DMS114 treated with DMSO at 0.1 percent for 48 hours (cell line): ENCODE measurements at regions not wholly inside any gene's neighbourhood (a gene's known extent, or its start where the extent isn't known, plus 50 kb on each side); places are given as distances from the start of the nearest gene placed in this dataset.

Source experiments
- DNase-seq: peaks from one replicate; lab custom pipeline; 2025; ENCODE audit not compliant: unreplicated experiment; lab: John Stamatoyannopoulos, UW

- no peak for DNase-seq
Measured at GRCh38 chr3:44047796-44048195, 193.9 kb upstream of the TOPAZ1 start.

GRCh38 chr3:44048196-44048924, 193.3 kb upstream of the TOPAZ1 start:
- no peak for DNase-seq

GRCh38 chr3:44048949-44049348, 192.7 kb upstream of the TOPAZ1 start:
- DNase-seq, result no peak

- no peak for DNase-seq
Measured at GRCh38 chr3:44050101-44050500, 191.6 kb upstream of the TOPAZ1 start.

- DNase-seq, result no peak
Measured at GRCh38 chr3:44050867-44051266, 190.8 kb upstream of the TOPAZ1 start.

GRCh38 chr3:44055951-44056350, 185.7 kb upstream of the TOPAZ1 start:
- no peak for DNase-seq

GRCh38 chr3:44056446-44057240, 185.0 kb upstream of the TOPAZ1 start:
- no peak for DNase-seq

DNA sequence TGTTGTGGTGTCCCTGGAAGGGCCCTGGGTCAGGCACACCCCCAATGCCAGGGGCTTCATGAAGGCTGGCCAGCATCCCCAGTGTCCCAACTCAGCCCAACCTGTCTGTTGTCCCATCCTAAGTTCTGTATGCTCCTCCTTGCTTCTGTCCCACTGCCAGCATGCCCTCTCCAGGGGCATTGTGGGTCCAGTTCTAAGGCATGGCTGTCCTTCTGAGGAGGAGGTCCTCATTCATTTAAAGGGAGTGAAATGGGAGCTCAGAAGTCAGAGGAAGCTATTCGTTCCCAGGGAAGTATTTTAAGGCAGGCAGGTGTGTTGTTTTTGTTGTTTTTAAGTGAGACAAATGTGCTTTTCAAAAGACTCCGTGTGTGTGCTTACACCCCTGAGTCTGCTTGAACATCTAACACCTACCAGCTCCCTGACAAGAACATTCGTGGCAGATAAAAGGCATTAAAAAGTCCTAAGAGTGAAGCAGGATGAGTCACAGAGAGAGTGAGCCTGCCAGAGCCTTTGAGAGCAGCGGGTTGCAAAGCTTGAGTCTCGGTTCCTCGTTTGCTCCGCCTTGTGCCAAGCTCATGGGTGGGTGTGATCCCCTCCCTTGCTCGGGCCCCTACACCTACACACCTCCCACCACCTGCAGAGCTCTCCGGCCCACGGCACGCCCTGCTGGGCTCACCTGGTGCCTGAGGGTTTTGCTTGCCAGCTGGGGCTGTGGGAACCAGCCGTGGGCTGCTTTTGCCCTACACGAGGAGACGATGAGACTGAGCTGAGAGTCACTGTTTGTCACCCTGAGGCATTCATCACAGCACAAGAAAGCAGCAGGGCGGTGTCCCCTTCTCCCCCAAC, 183.4 kb upstream of the TOPAZ1 start:
- DNase-seq, result no peak

DNA sequence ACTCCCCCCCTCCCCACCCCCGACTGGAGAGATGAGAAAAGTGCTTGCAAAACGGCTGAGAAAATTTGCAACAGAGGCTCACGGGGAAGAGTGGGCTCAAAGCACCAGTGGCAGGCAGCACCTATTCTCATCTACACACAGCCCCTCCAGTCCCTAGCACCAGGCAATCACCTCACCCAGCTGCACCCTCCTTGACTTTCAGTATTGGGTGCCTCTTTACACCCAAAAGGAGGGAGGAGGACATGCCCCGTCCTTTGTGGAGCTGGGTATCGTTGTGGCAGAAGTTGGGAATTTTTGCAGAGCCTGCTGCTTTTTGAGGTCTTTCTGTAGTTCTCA, 182.8 kb upstream of the TOPAZ1 start:
- DNase-seq, result no peak

DNA sequence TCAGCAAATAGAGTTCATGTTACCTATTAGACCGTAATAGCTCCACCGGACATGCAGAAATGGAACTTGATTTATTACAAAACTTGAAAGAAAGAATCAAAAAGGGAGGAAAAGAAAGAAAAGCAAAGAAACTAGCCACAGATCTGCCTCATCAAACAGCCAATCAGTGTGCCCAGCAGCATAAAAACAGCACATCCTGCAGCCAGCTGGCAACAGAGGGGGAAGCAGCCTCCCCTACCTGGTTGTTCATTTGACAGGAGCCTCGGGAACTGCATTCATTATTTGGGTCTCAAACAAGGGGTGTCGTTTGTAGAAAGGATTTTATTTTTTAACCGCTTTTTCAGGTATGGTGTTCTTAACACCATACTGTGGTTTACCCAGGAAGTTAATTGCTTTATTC, 181.5 kb upstream of the TOPAZ1 start:
- no peak for DNase-seq

GRCh38 chr3:44061268-44061667, 180.4 kb upstream of the TOPAZ1 start:
- no peak for DNase-seq

DNA sequence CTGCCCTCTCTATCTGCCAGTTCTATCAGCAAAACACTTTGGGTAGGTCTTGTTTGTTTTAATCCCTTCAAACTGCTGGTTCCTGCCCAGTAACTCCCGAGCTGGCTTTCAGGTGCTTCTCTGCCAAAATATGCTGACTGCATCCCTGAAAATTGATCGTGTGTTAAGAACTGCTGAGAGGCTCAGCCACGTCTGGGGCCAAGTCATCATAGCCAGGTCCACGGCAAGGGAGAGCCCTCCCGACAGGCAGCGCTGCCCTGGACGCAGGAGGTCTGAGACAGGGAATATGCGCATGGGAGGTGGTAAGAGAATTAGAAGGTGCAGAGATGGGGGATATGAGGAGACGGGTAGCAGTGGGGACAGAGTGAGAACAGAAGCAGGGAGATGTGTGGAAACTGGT, 179.7 kb upstream of the TOPAZ1 start:
- no peak for DNase-seq

DNA sequence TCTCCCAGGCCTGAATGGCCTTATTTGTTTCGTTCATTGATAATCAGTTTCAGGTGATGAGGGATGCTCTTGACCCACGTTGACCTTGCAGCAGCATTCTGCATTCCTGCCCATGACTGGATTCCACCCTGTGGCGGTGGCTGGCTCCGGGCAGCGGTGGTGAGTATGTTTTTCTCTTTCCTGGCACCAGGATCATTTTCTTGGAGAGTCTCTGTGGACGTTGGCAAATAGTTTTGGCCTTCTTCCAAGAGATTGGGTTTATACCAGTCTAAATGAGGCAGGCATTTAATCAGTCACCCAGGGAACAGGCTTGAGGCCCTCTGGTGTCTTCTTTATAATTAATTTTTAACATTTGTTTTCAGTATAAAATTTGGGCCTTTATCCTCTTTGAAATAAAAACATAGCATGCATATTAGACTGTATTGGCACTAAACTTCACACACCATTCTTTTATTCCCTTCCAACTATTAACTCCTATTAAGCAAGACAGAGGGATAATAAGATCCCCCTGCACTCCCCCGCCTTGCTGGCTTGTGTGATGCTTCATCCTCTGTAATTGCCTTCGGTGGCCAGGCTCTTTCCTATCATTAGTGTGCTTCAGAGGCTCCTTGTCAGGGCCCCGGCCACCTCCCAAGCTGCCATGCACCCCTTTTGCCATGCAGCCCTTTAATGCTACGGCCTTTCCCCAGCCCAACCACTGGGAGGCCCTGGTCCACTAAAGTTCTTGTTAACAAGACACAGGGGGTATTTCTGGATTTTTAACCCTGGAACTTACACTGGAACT, 176.2 kb upstream of the TOPAZ1 start:
- DNase-seq, result no peak

DNA sequence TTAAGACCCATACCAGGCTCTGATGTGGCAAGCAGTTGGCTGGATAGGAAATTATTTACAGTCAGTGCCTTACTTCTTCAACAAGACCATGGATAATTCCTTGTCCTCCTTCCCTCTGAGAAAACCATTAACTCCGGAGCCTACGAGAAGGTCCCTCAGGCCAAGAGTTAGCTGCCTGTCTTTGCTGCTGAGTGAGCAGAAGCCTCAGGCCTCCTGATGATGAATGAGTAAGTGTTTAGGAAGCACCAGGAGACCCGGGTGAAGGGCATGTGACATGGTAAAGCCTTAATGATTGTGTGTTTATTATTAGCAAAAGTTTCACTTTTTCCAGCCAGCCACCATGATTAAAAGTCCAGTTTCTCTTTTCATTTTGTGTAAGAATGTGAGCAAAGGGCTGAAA, 174.9 kb upstream of the TOPAZ1 start:
- DNase-seq, result no peak

DNA sequence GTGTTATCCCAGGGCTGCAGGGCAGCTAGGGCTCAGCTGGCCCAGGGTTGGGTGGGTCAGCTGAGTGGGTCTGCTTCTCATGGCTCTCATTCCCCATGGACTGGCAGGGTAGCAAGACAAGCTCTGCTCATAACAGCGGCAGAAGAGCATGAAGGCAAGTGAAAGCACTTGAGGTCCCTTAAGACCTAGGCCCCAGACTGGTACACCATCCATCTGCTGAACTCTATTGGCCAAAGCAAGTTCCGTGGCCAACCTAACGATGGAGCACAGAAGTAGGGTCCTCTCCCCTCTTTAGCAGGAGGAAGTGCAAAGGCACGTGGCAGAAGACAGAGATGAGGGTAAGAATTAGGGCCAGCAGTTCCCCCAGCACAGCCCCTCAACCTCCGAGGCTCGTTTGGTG, 174.3 kb upstream of the TOPAZ1 start:
- DNase-seq, result no peak

GRCh38 chr3:44068753-44069152, 172.9 kb upstream of the TOPAZ1 start:
- no peak for DNase-seq

DNA sequence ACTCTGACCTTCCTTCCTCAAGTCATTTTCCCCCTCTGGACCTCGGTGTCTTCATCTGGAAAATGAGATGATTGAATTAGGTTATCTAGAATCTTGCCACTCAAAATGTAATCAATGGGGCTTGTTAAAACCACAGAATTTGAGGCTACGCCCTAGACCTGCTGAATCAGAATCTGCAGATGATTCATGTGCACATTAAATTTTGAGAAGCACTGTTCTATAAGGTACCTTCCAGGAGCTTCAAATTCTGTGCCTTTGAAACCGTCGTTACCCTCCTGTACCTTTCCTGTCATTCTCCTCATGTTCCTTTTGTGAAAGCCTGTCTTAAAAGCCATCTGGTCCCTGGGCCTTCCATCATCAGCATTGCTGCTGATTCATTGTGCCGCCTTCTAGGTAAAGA, 172.4 kb upstream of the TOPAZ1 start:
- DNase-seq, result no peak

DNA sequence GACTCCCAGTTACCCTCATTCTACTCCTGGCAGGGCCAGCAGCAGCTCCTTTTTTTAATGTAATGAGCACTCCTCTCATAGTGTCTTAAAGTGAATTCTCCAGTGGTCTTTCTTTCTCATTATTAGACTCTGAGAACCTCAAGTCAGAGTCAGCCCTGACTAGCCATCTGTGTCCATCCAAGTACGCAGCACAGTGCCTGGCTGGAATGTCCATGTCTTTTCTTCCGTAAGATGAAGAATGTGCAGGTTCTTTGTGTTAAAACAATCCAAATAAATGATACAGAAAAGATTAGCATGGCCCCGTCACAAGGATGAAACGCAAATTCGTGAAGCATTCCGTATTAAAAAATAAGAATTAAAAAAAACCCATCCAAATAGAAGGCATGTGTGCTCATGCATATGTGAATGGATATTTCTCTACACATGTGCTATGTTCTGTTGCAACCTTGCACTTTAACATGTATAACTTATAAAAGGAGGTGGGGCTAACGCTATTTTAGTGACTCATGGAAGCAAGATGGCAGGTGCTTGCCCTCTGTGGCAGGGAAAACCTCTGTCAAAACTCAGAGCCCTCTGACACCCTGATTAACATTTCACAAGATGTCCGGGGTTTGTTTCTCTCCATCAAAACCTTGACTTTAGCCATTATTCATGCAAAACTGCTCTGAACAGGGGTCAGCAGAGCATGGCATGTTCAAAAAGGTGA, 170.7 kb upstream of the TOPAZ1 start:
- no peak for DNase-seq

DNA sequence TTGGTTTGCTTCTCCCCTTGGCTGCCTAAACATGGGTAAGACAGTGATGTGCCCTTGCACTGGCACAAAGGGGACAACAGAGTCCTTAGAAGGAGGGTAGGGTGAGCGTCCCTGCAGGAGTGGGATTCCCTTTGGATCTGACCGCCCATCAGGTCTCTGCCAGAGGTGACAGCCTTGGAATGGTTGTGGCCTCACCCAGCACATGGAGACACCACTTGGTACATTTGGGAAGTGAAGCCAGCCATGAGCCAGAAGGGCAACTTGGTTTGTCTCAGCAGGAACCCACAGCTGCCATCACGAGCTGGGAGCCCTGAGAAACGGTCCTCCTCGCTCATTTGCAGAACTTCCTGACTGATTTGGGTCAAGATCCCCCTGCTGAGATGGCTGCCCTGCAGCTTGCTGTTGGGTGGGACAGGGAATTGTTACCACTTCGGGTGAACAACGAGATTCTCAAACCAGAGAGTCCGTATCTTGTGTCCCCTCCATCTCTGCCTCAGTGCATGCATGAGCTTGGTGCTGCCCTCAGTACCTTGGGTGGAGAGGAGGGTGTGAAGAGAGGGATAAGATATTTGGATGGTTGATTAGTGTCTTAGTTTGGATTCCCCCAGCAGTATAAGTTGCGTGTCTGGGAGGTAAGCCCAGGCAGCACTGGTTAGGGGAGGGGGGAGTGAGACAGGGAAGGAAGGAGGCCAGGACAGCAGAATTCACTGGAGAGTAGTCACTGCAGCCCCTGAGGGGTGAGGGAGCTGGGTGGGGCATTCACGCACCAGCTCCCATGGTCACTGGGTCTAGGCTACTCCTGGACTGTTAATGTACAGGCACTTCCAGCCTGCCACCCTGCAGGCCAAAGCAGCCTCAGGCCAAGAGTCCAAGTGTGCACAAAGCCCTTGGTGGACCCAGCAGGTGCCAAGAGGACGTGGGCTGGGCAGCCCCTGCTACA, 168.8 kb upstream of the TOPAZ1 start:
- DNase-seq, result no peak
